Renal pelvis (tissue), 1 donor: ENCODE measurements at regions not wholly inside any gene's neighbourhood (a gene's known extent, or its start where the extent isn't known, plus 50 kb on each side); places are given as distances from the start of the nearest gene placed in this dataset.

Experiments used
- DNase-seq: peaks from one replicate; pipeline ENCODE4 v3.0.0-alpha.2; 2013

GRCh38 chr4:156710365-156711192, 261.0 kb downstream of the PDGFC start:
- DNase-seq = no peak

GRCh38 chr4:156705311-156705710, 266.3 kb downstream of the PDGFC start:
- DNase-seq = no peak

GRCh38 chr4:156695163-156695562, 276.4 kb downstream of the PDGFC start:
- no peak for DNase-seq

- no peak for DNase-seq
These were observed 277.2 kb downstream of the PDGFC start for GRCh38 chr4:156694413-156694812.

- no peak for DNase-seq
These were observed 278.0 kb downstream of the PDGFC start for GRCh38 chr4:156693557-156693956.

GRCh38 chr4:156692016-156692415, 279.6 kb downstream of the PDGFC start:
- DNase-seq = no peak

GRCh38 chr4:156690572-156690971, 281.0 kb downstream of the PDGFC start:
- DNase-seq = no peak

GRCh38 chr4:156686120-156686519, 285.5 kb downstream of the PDGFC start:
- peak; percentile 80 for DNase-seq

GRCh38 chr4:156685308-156685707, 286.3 kb downstream of the PDGFC start:
- no peak for DNase-seq

- no peak for DNase-seq
These were observed 293.9 kb downstream of the PDGFC start for GRCh38 chr4:156677656-156678055.

GRCh38 chr4:156677131-156677531, 294.5 kb downstream of the PDGFC start:
- no peak for DNase-seq

GRCh38 chr4:156676116-156676851, 295.3 kb downstream of the PDGFC start:
- DNase-seq = no peak

- DNase-seq = no peak
These were observed 298.1 kb downstream of the PDGFC start for GRCh38 chr4:156673483-156673882.

- DNase-seq = no peak
These were observed 298.9 kb downstream of the PDGFC start for GRCh38 chr4:156672492-156673305.

GRCh38 chr4:156665780-156666366, 305.7 kb downstream of the PDGFC start:
- no peak for DNase-seq

GRCh38 chr4:156663663-156664062, 307.9 kb downstream of the PDGFC start:
- DNase-seq = no peak

- DNase-seq = no peak
These were observed 308.7 kb downstream of the PDGFC start for GRCh38 chr4:156662921-156663320.

GRCh38 chr4:156661555-156661954, 310.0 kb downstream of the PDGFC start:
- DNase-seq = no peak

GRCh38 chr4:156660465-156660864, 311.1 kb downstream of the PDGFC start:
- DNase-seq = no peak

- no peak for DNase-seq
These were observed 311.6 kb downstream of the PDGFC start for GRCh38 chr4:156659983-156660382.

- no peak for DNase-seq
These were observed 312.0 kb downstream of the PDGFC start for GRCh38 chr4:156659570-156659969.

GRCh38 chr4:156656896-156657295, 314.7 kb downstream of the PDGFC start:
- DNase-seq = no peak
